Gastroesophageal sphincter (tissue), 3 donors: ENCODE measurements at regions not wholly inside any gene's neighbourhood (a gene's known extent, or its start where the extent isn't known, plus 50 kb on each side); places are given as distances from the start of the nearest gene placed in this dataset.

Experiments used
- CTCF ChIP-seq, 4 experiments: fragments of 200-600 bp in 2 of 4; fragments of 450-650 bp in 2 of 4; sonication (generic) in 1 of 4; IDR thresholded peaks; one replicate each; pipeline ENCODE4 v1.5.1; 2017 to 2019; ENCODE audit warnings: antibody characterized with exemption in 4 of 4, mild to moderate bottlenecking in 2 of 4, moderate library complexity in 2 of 4
- EP300 ChIP-seq: sonication (generic); formaldehyde crosslinking; IDR thresholded peaks from one replicate; pipeline ENCODE4 v1.6.1; 2017; ENCODE audit warnings: antibody characterized with exemption, mild to moderate bottlenecking
- POLR2A ChIP-seq, 2 donors: fragments of 450-650 bp; IDR thresholded peaks; one replicate each; pipeline ENCODE4 v1.6.1; 2017; ENCODE audit warnings: antibody characterized with exemption in 2 of 2, mild to moderate bottlenecking in 2 of 2, moderate library complexity in 1 of 2

GRCh38 chr9:109707355-109707754, 72.6 kb upstream of the PALM2AKAP2 start:
- TF ChIP-seq CTCF (IDR thresholded peaks at IDR 0.05) (no peak), EP300 (no peak), POLR2A (IDR thresholded peaks at IDR 0.05) (no peak)
